ENCODE measurements at regions not wholly inside any gene's neighbourhood (a gene's known extent, or its start where the extent isn't known, plus 50 kb on each side); places are given as distances from the start of the nearest gene placed in this dataset.
"Not testable (repeated sequence)": the region's sequence is repeated elsewhere in the genome, so short reads cannot be mapped to it uniquely, and the experiment has no call there.

- Histone ChIP-seq H3K4me3 (ENCODE audit: low read length in 3 of 3) (no peak overlapping the region), H3K9ac (ENCODE audit: low read depth in 1 of 3, low read length in 3 of 3) (no peak overlapping the region), H3K9me3 (ENCODE audit: control insufficient read depth in 3 of 3, low read length in 3 of 3) (no peaks in the 10 kb centered on the region), H3K27me3 (ENCODE audit: control insufficient read depth in 3 of 3, insufficient read depth in 3 of 3, low read length in 3 of 3) (no peaks in the 10 kb centered on the region), H3K36me3 (ENCODE audit: control insufficient read depth in 3 of 3, insufficient read depth in 3 of 3, low read length in 3 of 3) (no peaks in the 10 kb centered on the region), H3K27ac (ENCODE audit: low read depth, low read length) (no peak overlapping the region), H3K4me1 (ENCODE audit: control insufficient read depth in 3 of 3, insufficient read depth in 3 of 3, low read length in 3 of 3) (no peaks in the 10 kb centered on the region)
Observed at GRCh38 chr17:68766640-68767039, 165.5 kb upstream of the FAM20A start.

DNA sequence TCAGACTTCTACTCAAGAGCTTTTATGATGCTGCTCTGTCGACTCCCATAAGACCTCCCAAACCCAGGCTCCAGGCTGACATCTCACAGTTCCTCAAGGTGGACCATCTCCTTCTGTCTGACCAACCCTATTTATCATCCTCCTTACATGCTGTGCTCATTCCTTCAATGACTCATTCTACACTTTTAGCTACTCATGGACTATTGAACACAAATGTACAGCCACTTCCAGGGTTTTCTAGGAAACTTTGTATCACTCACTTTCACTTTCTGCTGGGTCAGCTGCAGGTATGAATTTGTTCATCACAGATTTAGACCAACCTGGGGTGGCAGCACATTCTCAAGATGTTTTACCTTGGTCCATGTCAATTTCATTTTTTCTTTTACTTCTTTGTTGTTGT lies 162.4 kb upstream of the FAM20A start:
- no peak overlapping the region for H3K27ac ChIP-seq (ENCODE audit: low read depth, low read length)
- H3K36me3 ChIP-seq (ENCODE audit: control insufficient read depth in 3 of 3, insufficient read depth in 3 of 3, low read length in 3 of 3): no peaks in the 10 kb centered on the region
- peaks cover 5 to 13% (median 6%) of the 10 kb centered on the region in 3 donors for H3K4me1 ChIP-seq (ENCODE audit: control insufficient read depth in 3 of 3, insufficient read depth in 3 of 3, low read length in 3 of 3)
- no peaks in the 10 kb centered on the region for H3K9me3 ChIP-seq (ENCODE audit: control insufficient read depth in 3 of 3, low read length in 3 of 3)
- no peak overlapping the region for H3K9ac ChIP-seq (ENCODE audit: low read depth in 1 of 3, low read length in 3 of 3)
- H3K4me3 ChIP-seq (ENCODE audit: low read length in 3 of 3): no peak overlapping the region
- no peaks in the 10 kb centered on the region for H3K27me3 ChIP-seq (ENCODE audit: control insufficient read depth in 3 of 3, insufficient read depth in 3 of 3, low read length in 3 of 3)

DNA sequence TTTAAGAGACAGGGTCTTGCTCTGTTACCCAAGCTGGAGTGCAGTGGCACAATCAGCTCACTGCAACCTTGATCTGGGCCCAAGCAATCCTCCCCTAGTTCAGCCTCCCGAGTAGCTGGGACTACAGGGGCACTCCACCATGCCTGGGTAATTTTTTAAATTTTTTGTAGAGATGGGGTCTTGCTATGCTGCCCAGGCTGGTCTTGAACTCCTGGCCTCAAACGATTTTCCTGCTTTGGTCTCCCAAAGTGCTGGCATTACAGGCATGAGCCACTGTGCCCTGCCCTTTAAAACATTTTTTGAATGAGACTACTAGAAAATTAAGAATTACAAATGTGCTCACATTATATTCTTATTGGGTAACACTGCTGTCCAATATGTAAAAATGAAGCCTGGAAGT lies 161.7 kb upstream of the FAM20A start:
- Histone ChIP-seq H3K36me3 (ENCODE audit: control insufficient read depth in 3 of 3, insufficient read depth in 3 of 3, low read length in 3 of 3) (no peaks in the 10 kb centered on the region), H3K27ac (ENCODE audit: low read depth, low read length) (no peak overlapping the region), H3K9ac (ENCODE audit: low read depth in 1 of 3, low read length in 3 of 3) (no peak overlapping the region), H3K4me3 (ENCODE audit: low read length in 3 of 3) (no peak overlapping the region), H3K27me3 (ENCODE audit: control insufficient read depth in 3 of 3, insufficient read depth in 3 of 3, low read length in 3 of 3) (no peaks in the 10 kb centered on the region), H3K4me1 (ENCODE audit: control insufficient read depth in 3 of 3, insufficient read depth in 3 of 3, low read length in 3 of 3) (peaks cover 5 to 13% (median 6%) of the 10 kb centered on the region in 3 donors), H3K9me3 (ENCODE audit: control insufficient read depth in 3 of 3, low read length in 3 of 3) (no peaks in the 10 kb centered on the region)

DNA sequence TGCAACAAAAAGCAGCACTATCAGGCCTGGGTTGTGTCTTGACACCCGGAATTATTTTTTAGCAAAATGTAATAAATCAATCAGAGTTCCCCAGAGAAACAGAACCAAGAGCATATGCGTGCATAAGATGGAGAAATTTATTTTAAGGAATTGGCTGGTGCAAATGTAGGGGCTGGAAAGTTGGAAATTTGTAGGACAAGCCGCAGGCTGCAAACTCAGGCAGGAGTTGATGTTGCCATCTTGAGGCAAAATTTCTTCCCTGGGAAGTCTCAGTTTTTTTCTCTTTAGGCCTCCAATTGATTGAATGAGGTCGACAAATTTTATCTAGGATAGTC lies 158.9 kb upstream of the FAM20A start:
- no peaks in the 10 kb centered on the region for H3K36me3 ChIP-seq (ENCODE audit: control insufficient read depth in 3 of 3, insufficient read depth in 3 of 3, low read length in 3 of 3)
- peaks cover 5 to 13% (median 6%) of the 10 kb centered on the region in 3 donors for H3K4me1 ChIP-seq (ENCODE audit: control insufficient read depth in 3 of 3, insufficient read depth in 3 of 3, low read length in 3 of 3)
- no peak overlapping the region for H3K27ac ChIP-seq (ENCODE audit: low read depth, low read length)
- H3K9me3 ChIP-seq (ENCODE audit: control insufficient read depth in 3 of 3, low read length in 3 of 3): no peaks in the 10 kb centered on the region
- H3K9ac ChIP-seq (ENCODE audit: low read depth in 1 of 3, low read length in 3 of 3): no peak overlapping the region
- H3K4me3 ChIP-seq (ENCODE audit: low read length in 3 of 3): peak overlapping the region in 1 of 3 donors; percentile 72
- no peaks in the 10 kb centered on the region for H3K27me3 ChIP-seq (ENCODE audit: control insufficient read depth in 3 of 3, insufficient read depth in 3 of 3, low read length in 3 of 3)

GRCh38 chr17:68759343-68760140 lies 158.4 kb upstream of the FAM20A start:
- Histone ChIP-seq H3K9me3 (ENCODE audit: control insufficient read depth in 3 of 3, low read length in 3 of 3) (no peaks in the 10 kb centered on the region), H3K4me1 (ENCODE audit: control insufficient read depth in 3 of 3, insufficient read depth in 3 of 3, low read length in 3 of 3) (peaks cover 5 to 13% (median 6%) of the 10 kb centered on the region in 3 donors), H3K9ac (ENCODE audit: low read depth in 1 of 3, low read length in 3 of 3) (peak overlapping the region; percentile 18 to 57 (median 54)), H3K27me3 (ENCODE audit: control insufficient read depth in 3 of 3, insufficient read depth in 3 of 3, low read length in 3 of 3) (no peaks in the 10 kb centered on the region), H3K4me3 (ENCODE audit: low read length in 3 of 3) (peak overlapping the region; percentile 44 to 72 (median 70)), H3K27ac (ENCODE audit: low read depth, low read length) (peak overlapping the region; percentile 80), H3K36me3 (ENCODE audit: control insufficient read depth in 3 of 3, insufficient read depth in 3 of 3, low read length in 3 of 3) (no peaks in the 10 kb centered on the region)

GRCh38 chr17:68759002-68759342 lies 157.8 kb upstream of the FAM20A start:
- Histone ChIP-seq H3K4me1 (ENCODE audit: control insufficient read depth in 3 of 3, insufficient read depth in 3 of 3, low read length in 3 of 3) (peaks cover 5 to 13% (median 6%) of the 10 kb centered on the region in 3 donors), H3K9me3 (ENCODE audit: control insufficient read depth in 3 of 3, low read length in 3 of 3) (no peaks in the 10 kb centered on the region), H3K9ac (ENCODE audit: low read depth in 1 of 3, low read length in 3 of 3) (peak overlapping the region in 2 of 3 donors; percentile 18 to 54), H3K27ac (ENCODE audit: low read depth, low read length) (peak overlapping the region; percentile 80), H3K27me3 (ENCODE audit: control insufficient read depth in 3 of 3, insufficient read depth in 3 of 3, low read length in 3 of 3) (no peaks in the 10 kb centered on the region), H3K36me3 (ENCODE audit: control insufficient read depth in 3 of 3, insufficient read depth in 3 of 3, low read length in 3 of 3) (no peaks in the 10 kb centered on the region), H3K4me3 (ENCODE audit: low read length in 3 of 3) (no peak overlapping the region)

GRCh38 chr17:68757866-68758757 lies 156.9 kb upstream of the FAM20A start:
- not testable (repeated sequence) for H3K9ac ChIP-seq (ENCODE audit: low read depth in 1 of 3, low read length in 3 of 3); H3K36me3 ChIP-seq (ENCODE audit: control insufficient read depth in 3 of 3, insufficient read depth in 3 of 3, low read length in 3 of 3); H3K27ac ChIP-seq (ENCODE audit: low read depth, low read length); H3K9me3 ChIP-seq (ENCODE audit: control insufficient read depth in 3 of 3, low read length in 3 of 3); H3K4me3 ChIP-seq (ENCODE audit: low read length in 3 of 3); H3K27me3 ChIP-seq (ENCODE audit: control insufficient read depth in 3 of 3, insufficient read depth in 3 of 3, low read length in 3 of 3)
- peaks cover 5 to 13% (median 6%) of the 10 kb centered on the region in 3 donors for H3K4me1 ChIP-seq (ENCODE audit: control insufficient read depth in 3 of 3, insufficient read depth in 3 of 3, low read length in 3 of 3)

DNA sequence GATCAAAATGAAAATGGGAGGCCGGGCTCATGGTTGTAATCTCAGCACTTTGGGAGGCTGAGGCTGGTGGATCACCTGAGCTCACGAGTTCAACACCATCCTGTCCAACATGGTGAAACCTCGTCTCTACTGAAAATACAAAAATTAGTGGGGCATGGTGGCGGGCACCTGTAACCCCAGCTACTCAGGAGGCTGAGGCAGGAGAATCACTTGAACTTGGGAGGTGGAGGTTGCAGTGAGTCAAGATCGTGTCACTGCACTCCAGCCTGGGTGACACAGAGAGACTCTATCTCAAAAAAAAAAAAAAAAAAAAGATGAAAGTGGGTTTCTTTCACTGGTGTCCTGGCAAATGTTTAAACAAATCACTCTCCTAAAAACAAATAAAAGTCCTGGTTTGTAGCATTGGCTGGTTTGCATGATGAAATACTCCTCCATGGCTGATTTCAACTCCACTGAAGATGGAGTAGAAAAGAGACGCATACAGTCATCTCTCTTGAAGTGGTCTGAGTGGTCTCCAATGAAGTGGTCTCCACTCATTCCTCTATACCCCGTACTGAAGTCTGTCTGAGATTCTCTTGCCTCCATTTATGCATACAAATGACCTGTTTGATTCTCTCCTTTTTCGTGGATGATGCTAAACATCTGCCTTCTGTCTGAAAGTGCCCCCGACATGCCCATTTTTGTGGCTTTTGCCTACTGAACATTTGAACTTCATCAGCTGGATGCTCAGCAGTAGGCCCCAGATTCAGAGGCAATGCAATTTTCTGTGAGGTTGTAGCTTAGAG lies 153.0 kb upstream of the FAM20A start:
- Histone ChIP-seq H3K36me3 (ENCODE audit: control insufficient read depth in 3 of 3, insufficient read depth in 3 of 3, low read length in 3 of 3) (no peaks in the 10 kb centered on the region), H3K27ac (ENCODE audit: low read depth, low read length) (no peak overlapping the region), H3K27me3 (ENCODE audit: control insufficient read depth in 3 of 3, insufficient read depth in 3 of 3, low read length in 3 of 3) (no peaks in the 10 kb centered on the region), H3K9me3 (ENCODE audit: control insufficient read depth in 3 of 3, low read length in 3 of 3) (no peaks in the 10 kb centered on the region), H3K4me1 (ENCODE audit: control insufficient read depth in 3 of 3, insufficient read depth in 3 of 3, low read length in 3 of 3) (peaks cover under 1 to 2% (median 1%) of the 10 kb centered on the region in 3 donors), H3K4me3 (ENCODE audit: low read length in 3 of 3) (no peak overlapping the region), H3K9ac (ENCODE audit: low read depth in 1 of 3, low read length in 3 of 3) (no peak overlapping the region)

- Histone ChIP-seq H3K9ac (ENCODE audit: low read depth in 1 of 3, low read length in 3 of 3) (no peak overlapping the region), H3K9me3 (ENCODE audit: control insufficient read depth in 3 of 3, low read length in 3 of 3) (peaks cover 0 to 4% (median under 1%) of the 10 kb centered on the region in 3 donors), H3K27me3 (ENCODE audit: control insufficient read depth in 3 of 3, insufficient read depth in 3 of 3, low read length in 3 of 3) (no peaks in the 10 kb centered on the region), H3K36me3 (ENCODE audit: control insufficient read depth in 3 of 3, insufficient read depth in 3 of 3, low read length in 3 of 3) (no peaks in the 10 kb centered on the region), H3K4me3 (ENCODE audit: low read length in 3 of 3) (peak overlapping the region in 1 of 3 donors; percentile 7), H3K4me1 (ENCODE audit: control insufficient read depth in 3 of 3, insufficient read depth in 3 of 3, low read length in 3 of 3) (no peaks in the 10 kb centered on the region), H3K27ac (ENCODE audit: low read depth, low read length) (no peak overlapping the region)
Observed at GRCh38 chr17:68750208-68750562, 149.0 kb upstream of the FAM20A start.
